Occipital lobe (tissue), 1 donor: ENCODE measurements at regions not wholly inside any gene's neighbourhood (a gene's known extent, or its start where the extent isn't known, plus 50 kb on each side); places are given as distances from the start of the nearest gene placed in this dataset.

Source experiments
- DNase-seq: peaks from one replicate; lab custom pipeline; 2025; lab: John Stamatoyannopoulos, UW

- no peak for DNase-seq
These were observed 189.6 kb downstream of the HAUS1 start for GRCh38 chr18:46293742-46294181.

GRCh38 chr18:46294318-46294717 lies 190.1 kb downstream of the HAUS1 start:
- no peak for DNase-seq

GRCh38 chr18:46294751-46295150 lies 190.6 kb downstream of the HAUS1 start:
- DNase-seq: no peak

- DNase-seq: no peak
These were observed 191.2 kb downstream of the HAUS1 start for GRCh38 chr18:46295416-46295815.

GRCh38 chr18:46296656-46297055 lies 192.5 kb downstream of the HAUS1 start:
- DNase-seq: no peak

- no peak for DNase-seq
These were observed 192.9 kb downstream of the HAUS1 start for GRCh38 chr18:46297124-46297523.

- DNase-seq: no peak
These were observed 193.4 kb downstream of the HAUS1 start for GRCh38 chr18:46297621-46298020.

GRCh38 chr18:46298511-46298910 lies 194.3 kb downstream of the HAUS1 start:
- no peak for DNase-seq

- no peak for DNase-seq
These were observed 195.4 kb downstream of the HAUS1 start for GRCh38 chr18:46299465-46300008.

GRCh38 chr18:46301081-46301480 lies 196.9 kb downstream of the HAUS1 start:
- DNase-seq: no peak

GRCh38 chr18:46301571-46301970 lies 197.4 kb downstream of the HAUS1 start:
- DNase-seq: no peak

GRCh38 chr18:46302528-46303485 lies 198.6 kb downstream of the HAUS1 start:
- DNase-seq: no peak

GRCh38 chr18:46310258-46310657 lies 206.1 kb downstream of the HAUS1 start:
- DNase-seq: no peak

- DNase-seq: no peak
These were observed 206.6 kb downstream of the HAUS1 start for GRCh38 chr18:46310675-46311345.

GRCh38 chr18:46311491-46311890 lies 207.3 kb downstream of the HAUS1 start:
- no peak for DNase-seq

GRCh38 chr18:46312221-46312620 lies 208.0 kb downstream of the HAUS1 start:
- no peak for DNase-seq

- DNase-seq: no peak
These were observed 209.3 kb downstream of the HAUS1 start for GRCh38 chr18:46313521-46313920.

- no peak for DNase-seq
These were observed 209.8 kb downstream of the HAUS1 start for GRCh38 chr18:46314011-46314410.

GRCh38 chr18:46315161-46315560 lies 211.0 kb downstream of the HAUS1 start:
- DNase-seq: no peak

- no peak for DNase-seq
These were observed 214.2 kb downstream of the HAUS1 start for GRCh38 chr18:46318356-46318755.

- DNase-seq: no peak
These were observed 215.6 kb downstream of the HAUS1 start for GRCh38 chr18:46319783-46320182.

- DNase-seq: no peak
These were observed 216.1 kb downstream of the HAUS1 start for GRCh38 chr18:46320297-46320696.
